ENCODE measurements at regions not wholly inside any gene's neighbourhood (a gene's known extent, or its start where the extent isn't known, plus 50 kb on each side); places are given as distances from the start of the nearest gene placed in this dataset.

DNA sequence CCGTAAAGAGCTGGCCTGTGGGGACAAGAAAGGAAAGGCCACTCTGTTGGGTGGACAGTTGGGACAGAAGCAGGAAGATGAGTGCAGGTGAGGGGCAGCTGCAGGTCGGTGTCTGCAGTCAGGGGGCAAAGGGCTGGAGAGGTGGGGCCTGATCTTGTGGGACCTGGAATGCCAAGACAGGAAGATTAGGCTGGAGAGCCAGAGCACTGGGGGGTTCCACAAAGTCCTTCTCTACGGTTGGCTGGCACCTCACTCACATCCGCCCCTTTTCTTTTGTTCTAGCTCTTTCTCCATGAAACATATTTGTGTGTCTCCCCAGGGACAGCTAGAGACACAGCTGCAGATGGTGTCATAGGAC lies 404.1 kb downstream of the PTPRU start:
- no peak for DNase-seq

DNA sequence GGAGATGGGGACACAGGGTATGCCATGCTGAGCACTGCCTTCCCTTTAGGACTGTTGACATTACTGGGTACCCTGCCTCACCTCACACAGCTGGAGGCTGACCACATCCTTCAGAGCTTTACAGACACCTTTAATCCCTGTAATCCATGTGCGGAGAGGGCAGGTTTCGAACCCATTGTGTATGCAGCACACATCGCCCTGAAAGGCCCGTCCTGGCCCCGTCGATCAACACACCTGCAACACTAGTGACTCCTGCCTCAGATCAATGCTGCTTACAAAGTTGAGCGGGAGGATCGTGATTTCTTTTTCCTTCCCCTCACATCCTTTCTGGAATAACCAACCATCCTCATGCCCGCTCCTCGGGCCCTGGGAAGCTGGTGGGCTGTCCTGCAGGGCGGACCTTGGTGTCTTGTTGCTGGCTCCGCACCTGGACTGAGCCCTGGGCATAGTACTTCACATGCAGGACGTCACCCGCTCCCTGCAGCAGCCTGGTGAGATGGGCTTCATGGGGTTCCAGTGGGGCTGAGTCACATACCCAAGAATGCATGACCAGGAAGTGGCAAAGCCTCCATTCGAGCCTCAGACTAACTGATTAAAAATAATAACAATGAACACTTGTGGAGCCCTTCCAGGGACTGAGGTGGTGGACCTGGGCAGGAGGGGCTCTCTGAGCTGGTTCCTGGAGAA lies 403.6 kb downstream of the PTPRU start:
- DNase-seq, result no peak

DNA sequence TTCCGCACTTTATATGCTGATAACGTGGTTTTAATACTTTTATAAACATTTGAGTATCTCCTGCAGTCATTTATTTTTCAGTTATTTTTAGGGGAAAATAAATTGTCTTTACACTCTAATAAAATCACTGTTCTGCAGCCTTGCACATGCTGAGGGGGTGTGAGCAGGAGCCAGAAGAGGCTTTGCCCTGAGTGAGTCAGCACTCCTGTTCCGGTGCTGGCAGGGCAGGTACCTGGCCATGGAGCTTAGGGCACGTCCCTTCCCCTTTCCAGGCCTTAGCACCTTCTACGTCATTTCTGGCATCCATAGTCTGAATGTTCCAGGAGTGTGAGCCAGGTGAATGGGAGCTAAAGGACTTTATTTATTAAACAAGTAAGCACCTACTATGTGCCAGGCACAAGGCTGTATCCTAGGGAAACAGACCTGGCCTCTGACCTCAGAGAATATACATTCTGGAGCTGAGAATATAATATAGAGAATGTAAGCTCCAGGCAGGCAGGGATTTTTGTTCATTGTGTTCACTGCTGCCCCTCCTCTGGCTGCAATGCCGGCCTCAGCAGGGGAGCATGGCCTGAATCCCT lies 402.9 kb downstream of the PTPRU start:
- no peak for DNase-seq

DNA sequence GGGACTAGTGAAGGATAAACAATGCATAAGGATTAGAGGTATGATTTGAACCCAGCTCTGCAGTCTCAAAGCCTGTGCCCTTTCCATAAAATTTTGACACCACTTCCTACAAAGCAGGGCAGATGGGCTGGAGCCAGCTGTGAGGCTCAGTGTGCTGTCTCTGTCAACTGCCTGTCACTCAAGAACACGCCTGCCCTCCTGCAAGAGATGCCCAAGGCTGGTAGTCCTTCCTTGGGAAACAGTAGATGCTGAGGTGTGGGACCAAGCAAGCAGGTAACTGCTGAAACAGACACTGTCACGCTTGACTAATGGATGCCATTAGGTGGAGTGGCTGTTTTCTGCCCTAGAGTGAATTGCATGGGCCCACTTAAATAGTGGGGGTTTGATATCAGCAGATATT lies 402.0 kb downstream of the PTPRU start:
- no peak for DNase-seq

DNA sequence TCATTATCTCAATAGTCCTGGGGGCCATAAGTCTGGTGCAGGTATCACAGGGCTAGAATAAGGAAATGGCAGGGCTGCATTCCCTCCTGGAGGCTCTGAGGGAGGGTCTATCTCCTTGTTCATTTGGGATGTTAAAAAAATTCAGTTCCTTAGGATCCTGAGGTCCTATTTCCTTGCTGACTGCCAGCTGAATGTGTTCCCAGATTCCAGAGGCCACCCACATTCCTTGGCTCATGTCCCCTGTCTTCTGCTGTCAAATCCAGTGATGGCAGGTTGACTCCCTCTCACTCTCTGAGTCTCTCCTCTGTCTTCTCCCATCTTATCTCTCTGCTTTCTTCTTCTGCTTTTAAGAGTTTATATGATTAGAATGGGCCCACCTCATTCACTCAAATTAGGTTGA lies 400.6 kb downstream of the PTPRU start:
- DNase-seq, result no peak

DNA sequence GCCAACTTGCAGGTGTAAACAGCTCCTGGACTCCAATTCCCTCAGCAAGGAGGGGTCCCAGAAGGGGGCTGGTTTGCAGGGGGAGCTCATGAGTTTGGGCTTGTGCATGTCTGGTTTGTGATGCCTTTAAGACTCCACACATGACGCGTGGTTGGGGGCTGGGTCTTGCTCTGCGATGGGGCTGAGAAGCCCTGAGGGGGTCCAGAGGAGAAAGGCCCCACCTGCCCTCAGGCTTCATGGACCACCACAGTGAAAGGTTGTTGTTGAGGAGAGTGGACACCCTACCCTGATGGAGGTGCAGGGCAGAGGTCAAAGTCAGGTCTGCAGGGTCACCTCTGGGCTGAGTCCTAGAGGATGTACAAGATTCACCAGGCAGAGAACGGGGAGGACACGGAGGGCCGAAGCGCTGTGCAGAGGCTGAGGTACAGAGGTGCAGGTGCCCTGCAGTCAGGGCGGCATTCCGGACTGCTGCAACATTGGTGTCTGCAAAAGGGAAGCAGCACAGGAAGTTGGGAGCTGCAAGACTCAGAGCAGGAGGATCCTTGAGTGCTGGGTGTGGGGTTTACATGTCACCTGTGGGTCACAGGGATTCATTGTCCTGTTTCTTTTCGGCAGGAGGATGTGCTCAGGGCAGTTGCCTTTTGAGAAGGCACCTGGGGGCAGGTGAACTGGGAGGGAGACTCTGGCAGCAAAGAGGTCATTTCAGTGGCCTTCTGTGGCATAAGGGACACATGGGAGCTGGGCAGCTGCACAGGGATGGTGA lies 399.4 kb downstream of the PTPRU start:
- DNase-seq, result no peak

DNA sequence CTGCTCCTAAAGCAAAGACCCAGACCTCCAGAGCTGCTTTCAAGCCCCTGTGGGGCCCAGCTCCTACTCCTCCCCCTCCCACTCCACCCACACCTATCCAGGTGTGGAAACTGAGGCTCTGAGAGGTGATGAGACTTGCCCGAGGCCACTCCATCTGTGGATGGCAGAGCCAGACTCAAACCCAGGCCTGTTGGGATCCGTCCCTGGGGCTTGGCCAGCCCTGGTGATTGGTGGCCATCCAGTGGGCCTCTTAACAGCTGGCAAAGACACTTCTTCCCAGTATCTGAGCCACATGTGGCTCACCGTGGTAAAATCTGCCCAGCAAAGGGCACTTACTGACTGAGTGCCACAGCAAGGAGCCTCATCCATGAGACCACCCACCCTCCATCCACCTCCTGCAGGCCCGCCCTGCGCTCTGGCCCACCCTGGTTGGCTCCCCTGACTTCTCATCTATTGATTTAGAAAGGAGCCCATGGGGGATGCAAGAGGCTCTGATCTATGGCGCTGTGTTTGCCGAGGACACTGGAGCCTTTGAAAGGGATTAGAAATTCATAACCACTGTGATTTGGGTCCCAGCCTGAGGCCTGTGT lies 398.5 kb downstream of the PTPRU start:
- DNase-seq, result no peak

DNA sequence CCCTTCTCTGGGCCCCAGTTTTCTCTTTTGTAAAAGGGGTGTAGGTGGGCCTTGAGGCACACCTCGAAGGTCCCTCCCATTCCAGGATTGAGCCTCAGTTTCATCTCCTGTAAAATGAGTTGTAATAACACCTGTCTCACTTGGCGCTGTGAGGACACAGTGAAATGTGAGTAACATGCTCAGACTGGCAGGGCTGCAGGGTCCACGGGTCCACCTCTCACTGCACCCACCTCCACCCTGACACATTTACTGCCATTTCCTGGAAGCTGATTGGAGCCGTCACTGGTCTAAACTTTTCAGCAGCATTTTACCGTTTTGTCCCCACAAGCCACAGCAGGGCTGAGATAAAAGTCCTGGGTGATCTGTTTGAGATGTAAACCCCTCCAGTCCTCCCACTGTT lies 398.0 kb downstream of the PTPRU start:
- no peak for DNase-seq

DNA sequence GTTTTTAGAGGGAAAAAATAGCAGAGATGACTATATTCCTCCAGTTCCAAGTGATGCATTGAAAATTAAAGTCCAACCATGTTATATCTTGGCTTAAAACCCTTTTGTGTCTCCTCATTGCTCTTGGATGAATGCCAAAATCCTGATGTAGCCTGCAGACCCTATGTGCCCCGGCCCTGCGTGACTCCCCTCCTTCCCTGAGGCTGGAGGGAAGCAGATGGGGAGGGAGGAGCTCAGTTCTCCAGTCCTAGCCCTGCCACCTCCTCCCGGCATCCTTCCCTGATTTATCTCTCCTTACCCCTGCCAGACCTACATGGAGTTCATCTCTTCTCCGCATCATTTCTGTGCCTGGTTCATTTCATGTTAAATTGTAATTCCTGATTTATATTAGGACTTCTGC lies 397.4 kb downstream of the PTPRU start:
- DNase-seq, result no peak

DNA sequence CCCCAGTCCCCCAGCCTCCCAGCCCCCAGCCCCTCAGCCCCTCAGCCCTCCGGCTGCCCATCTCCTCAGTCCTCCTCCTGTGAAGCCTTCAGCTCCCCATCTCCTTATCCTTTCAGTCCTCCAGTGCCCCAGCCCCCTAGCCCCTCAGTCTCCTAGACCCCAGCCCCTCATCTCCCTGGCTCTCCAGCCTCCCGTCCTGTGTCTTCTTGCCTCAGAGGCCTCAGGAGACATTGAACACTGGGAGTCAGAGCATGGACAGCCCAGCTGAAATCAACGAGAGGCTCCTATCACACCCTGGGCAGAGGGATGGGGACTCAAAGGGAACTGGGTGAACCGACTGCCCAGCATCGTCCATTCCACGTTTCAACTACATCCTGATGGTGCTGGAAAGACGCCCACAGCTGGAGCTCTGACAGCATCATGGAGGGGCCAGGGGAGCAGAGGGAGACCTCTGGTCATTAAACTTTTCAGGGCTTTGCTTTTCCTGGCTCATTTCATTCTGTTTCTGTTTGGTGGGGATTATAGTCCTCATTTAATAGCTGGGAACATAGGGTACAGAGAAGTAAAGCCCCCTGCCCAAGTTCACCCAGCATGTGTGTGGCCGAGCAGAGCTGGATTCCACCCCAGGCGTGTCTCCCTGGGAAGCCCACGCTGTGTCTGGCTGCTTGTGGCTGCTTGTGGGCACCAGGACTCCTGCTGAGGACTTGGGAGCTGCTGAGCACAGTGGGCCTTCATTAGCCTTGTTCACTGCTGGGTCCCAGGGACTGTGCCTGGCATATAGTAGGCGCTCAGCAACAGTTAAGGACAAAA lies 396.7 kb downstream of the PTPRU start:
- no peak for DNase-seq

DNA sequence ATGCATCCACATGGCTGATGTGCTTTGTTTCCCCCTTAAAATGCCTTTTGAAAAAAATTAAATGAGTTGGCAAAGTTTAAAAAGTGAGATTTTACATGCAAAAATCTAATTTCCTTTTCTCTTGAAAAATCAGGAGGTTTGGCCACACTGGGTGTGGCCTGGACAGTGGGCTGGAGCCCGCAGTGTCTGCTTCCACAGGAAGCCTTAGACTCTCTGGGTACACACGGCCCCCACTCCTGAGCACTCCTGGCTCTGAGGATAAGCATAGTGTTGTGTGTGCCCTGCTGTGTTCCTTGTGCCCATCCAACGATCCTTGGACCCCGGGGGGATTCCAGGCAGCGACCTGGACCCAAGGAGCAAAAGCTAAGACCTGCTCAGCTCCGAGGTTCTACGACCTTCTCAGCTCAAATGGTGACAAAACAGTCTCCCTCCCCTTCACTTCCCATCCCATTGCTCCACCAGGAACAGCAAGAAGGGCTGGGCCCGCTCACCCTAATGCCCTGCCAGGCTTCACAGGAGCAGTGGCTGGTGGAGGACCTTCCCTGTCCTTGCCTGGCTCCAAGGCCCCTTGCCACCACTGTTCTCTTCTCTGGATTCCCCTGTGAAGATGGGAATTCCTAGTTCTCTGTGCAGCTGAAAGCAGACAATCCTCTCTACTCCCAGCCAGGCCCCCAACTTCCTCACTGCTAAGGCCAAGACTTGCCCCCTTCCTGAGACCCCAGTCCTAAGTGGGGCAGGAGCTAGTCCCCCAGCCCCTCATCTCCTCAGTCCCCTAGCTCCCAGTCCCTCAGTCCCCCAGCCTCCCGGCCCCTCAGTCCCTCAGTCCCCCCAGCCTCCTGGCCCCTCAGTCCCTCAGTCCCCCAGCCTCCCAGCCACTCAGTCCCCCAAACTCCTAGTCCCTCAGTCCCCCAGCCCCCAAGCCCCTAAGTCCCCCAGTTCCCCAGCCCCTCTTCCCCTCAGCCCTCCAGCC lies 395.8 kb downstream of the PTPRU start:
- no peak for DNase-seq

DNA sequence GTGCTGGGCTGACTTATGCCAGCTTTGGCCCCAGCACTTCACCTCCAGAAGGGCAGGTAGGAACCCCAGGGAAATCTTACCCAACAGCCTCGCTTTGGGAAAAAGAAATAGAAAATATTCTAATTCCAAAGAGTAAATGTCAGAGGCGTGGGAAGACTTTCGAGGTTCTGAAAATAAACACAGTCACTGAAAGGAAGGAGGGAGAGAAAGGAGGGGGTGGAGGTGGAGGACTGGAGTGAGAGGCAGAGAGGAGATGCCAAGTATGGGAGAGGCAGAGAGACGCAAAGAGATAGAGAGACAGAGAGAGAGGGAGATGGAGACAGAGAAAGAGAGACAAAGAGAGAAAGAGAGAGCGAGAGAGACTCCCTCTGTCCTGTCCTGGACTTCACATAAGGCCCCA lies 395.0 kb downstream of the PTPRU start:
- DNase-seq, result no peak

DNA sequence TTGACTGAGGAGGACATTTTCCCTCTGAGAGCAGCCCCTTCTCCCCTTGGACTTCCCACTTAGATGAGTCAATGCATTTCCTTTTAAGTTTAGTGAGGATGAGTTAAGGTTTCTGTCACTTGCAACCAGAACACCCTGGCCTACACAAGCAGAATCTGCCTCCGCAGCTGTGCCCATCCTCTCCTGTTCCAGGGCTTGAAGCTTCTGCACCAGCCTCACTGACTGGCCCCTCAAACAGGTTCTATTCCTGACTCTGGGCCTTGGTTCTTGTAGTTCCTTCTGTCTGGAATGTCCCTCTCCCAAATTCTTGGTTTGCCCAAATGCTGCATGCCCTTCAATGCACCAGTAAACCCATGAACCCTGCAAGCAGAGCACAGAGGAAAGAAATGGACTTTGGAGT lies 394.4 kb downstream of the PTPRU start:
- DNase-seq, result no peak

DNA sequence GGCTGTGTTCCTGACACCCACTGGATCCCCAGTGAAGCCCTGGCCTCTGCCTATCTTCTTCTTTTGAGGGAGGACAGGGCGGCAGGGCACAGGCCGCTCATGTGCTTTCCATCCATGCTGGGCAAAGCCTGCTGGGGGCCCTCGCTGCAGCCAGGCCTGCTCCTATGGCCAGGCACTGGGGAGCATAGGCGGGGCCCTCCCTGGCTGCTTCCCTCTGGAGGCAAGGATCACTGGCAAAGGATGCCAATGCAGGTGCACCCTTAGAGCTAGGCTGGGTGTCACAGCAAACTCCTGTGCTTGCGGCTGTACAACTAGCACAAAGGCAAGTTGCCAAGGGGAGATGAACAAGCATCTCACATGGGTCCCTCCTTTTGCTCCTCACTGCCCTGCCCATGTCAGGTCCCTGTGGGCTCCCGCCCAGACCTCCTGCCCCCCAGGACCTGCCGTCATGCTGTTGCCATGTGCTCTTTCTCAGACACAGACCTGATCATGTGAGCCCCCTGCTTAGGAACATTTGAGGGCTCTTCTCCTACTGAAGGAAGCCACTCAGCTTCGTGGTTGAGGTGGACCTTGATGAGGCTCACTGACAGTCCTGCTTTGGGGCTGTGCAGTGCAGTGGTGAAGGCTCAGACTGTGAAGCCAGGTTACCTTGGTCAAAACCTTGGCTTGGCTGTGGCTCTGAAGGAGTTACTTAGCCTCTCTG lies 393.6 kb downstream of the PTPRU start:
- DNase-seq, result no peak

DNA sequence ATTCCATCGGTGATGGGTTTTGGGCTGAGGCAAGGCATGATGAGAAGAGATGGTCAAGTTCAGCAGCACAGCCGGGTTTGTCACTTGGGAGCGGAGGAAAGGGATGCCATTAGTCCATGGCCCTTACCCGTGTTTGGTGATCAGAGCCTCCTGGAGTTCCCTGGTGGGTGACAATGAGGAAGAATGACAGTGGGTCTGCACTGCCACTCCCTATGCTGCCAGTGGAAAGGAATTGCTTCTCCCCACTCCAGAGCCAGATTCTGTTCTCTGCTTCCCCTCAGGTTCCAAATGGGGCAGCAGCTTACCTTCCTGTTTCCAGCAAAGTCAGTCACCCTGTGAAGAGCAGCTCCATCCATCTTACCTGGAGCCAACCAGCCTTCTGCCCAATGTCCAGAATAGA lies 393.1 kb downstream of the PTPRU start:
- DNase-seq, result no peak

DNA sequence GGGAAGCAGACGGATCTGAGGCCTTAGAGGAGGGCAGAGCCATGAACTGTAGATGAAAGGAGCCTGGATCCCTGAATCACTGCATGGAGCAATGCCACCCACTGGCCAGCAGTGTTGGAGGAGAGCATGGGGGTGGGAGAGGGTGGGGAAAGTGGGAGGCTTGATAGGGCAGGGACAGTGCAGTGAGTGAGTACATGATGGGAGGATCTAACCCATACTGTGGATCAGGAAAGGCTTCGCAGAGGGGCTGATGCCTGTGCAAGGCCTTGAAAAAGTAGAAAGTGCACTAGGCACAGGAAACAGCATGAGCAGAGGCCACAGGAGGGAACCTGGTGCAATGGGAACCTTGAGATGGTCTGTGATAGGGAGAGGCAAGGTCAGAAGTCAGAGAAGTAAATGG lies 391.9 kb downstream of the PTPRU start:
- DNase-seq, result no peak

DNA sequence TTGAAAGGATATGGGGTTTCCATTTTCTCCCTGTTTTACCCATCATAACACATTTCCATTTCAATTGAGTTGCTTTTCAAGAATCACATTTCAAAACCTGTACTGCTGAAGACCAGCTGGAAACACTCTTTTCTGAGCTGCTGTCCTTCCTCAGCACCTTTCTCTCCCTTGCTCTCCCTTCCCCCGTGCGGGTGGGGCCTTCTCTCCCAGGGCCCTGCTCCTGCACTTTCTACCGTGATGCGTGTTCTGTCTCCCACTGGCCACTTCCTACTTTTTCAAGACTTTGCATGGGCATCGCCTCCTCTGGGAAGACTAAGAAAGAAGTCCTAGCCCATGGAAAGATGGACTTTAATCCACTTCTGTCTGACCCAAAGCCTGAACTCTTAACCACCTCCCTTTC lies 390.4 kb downstream of the PTPRU start:
- no peak for DNase-seq

DNA sequence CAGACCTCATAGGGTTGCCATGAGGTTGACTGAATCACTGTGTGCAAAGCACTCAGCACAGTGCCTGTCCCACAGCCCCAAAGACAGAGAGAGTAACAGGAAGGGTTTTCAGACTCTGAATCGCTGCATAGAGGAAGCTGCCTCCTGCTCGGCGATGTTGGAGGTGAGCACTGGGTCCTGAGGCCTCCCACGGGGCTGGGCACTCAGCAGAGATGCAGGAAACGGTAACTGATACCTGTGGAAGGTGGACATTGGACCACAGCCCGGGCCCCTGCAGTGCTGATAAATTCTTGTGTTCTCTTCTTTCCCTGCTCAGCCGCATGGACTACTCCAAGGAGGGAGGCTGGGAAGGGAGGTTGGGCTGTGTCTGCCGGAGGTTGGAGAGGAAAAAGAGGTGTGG lies 389.7 kb downstream of the PTPRU start:
- no peak for DNase-seq

DNA sequence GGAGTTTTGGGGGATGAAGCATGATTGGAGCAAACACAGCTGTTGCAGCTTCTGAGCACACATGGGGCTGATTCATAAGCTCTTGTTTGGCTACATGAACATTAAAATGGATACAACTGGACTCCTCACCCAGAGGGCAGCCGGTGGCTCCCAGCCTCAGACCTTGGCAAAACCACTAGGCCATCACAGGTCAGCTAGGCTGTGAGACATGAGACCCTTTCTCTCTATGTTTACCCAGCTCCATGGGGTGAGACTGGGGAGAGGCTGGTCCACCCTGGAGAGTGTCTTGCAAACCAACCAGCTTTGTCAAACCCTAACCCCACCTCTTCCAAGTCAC lies 388.7 kb downstream of the PTPRU start:
- DNase-seq, result no peak

DNA sequence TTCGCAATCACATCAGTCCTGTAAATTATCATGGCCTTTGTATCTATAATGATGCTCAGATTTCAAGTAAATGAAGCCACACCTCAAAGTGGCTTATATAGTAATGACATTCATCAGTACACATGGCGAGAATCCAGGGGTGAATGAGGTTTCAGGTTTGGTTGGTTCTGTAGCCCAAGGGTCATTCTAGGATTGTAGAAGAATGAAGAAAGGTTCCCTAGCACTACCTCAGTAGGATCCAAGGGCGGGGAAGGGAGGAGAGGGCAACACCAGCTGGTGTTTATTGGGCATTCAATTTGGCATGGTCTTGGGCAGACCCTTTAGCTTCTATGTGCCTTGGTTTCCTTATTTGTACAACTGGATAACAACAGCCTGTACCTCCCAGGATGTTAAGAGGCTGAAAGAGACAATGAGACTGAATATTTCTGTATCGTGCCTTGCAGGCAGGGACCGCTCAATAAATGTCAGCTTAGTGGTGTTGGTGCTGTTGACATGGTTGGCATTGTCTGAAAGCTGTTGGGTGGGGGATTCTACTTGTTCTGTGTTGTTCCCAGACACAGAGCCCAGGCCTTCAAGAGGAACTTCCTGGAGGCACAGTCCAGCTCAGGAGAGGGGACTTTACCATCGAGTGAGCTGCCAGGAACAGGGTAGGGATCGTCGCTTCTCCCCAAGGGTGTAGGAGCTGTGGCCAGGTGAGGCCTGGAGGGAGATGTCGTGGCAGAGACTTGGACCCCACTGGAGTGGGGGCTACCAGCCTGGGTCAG lies 388.2 kb downstream of the PTPRU start:
- DNase-seq, result no peak

DNA sequence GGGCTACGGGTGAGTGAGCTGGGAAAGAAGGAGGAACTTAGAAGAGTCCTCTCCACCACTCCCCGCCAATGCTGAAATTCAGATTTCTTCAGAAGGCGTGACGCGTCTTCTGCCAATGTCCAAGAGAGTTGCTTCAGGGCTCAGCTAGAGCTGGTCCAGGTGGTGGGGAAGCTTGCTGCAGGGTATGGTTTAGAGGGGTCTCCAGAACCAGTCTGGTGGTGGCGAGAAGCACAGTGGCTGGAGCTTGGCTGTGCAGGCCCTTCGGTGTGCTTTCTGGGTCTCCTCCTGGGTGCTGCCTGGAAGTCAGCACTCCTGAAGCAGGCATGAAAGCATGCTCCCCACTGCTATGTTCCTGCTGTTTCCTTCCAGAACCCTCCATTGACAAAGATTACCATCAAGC lies 387.2 kb downstream of the PTPRU start:
- DNase-seq, result no peak

All from CD4-positive, alpha-beta T cell treated with Interleukin-17A for 1 hour (primary cell).